ENCODE measurements at regions not wholly inside any gene's neighbourhood (a gene's known extent, or its start where the extent isn't known, plus 50 kb on each side); places are given as distances from the start of the nearest gene placed in this dataset.

- Mint-ChIP-seq H3K4me1 (ENCODE audit: low read depth, unreplicated experiment) (peaks cover 50% of the 10 kb centered on the region), H3K27me3 (ENCODE audit: low read depth, unreplicated experiment) (no peaks in the 10 kb centered on the region), H3K4me3 (ENCODE audit: unreplicated experiment) (no peak overlapping the region), H3K27ac (ENCODE audit: unreplicated experiment) (no peak overlapping the region), H3K9me3 (ENCODE audit: unreplicated experiment) (peaks cover 4% of the 10 kb centered on the region), H3K36me3 (ENCODE audit: low read depth, unreplicated experiment) (no peaks in the 10 kb centered on the region)
- Histone ChIP-seq H2AFZ (ENCODE audit: low read depth, low read length) (no peak overlapping the region), H3K27ac (ENCODE audit: low read depth, low read length) (no peak overlapping the region), H3K27me3 (ENCODE audit: insufficient read depth, low read length) (no peaks in the 10 kb centered on the region), H3K4me2 (ENCODE audit: low read length) (no peak overlapping the region), H3K36me3 (ENCODE audit: insufficient read depth, low read length) (no peaks in the 10 kb centered on the region), H3K9me3 (ENCODE audit: insufficient read depth, low read depth, low read length) (no peaks in the 10 kb centered on the region), H3K79me2 (ENCODE audit: insufficient read depth, low read length) (no peaks in the 10 kb centered on the region), H3K4me1 (ENCODE audit: insufficient read depth, low read length) (peaks cover 32% of the 10 kb centered on the region), H3K9ac (ENCODE audit: low read length) (no peak overlapping the region), H3K4me3 (ENCODE audit: insufficient read depth, low read depth, low read length) (no peak overlapping the region), H4K20me1 (ENCODE audit: insufficient read depth, low read length) (no peaks in the 10 kb centered on the region)
- TF ChIP-seq EZH2 (IDR thresholded peaks at IDR 0.05; ENCODE audit: insufficient read depth, low read length), result no peak
- TF ChIP-seq CTCF (IDR thresholded peaks at IDR 0.05; ENCODE audit: insufficient read depth, low read depth, low read length), result no peak
- DNase-seq (ENCODE audit: low read depth) (peak; percentile 61), FAIRE-seq (no peak)
Observed at GRCh38 chr15:62883938-62884479, 158.5 kb upstream of the TPM1 start.

- TF ChIP-seq EZH2 (IDR thresholded peaks at IDR 0.05; ENCODE audit: insufficient read depth, low read length), result no peak
- no peak for TF ChIP-seq CTCF (IDR thresholded peaks at IDR 0.05; ENCODE audit: insufficient read depth, low read depth, low read length)
- H3K27me3 ChIP-seq (ENCODE audit: insufficient read depth, low read length), result no peaks in the 10 kb centered on the region
- Mint-ChIP-seq H3K4me1 (ENCODE audit: low read depth, unreplicated experiment) (peaks cover 53% of the 10 kb centered on the region), H3K27me3 (ENCODE audit: low read depth, unreplicated experiment) (no peaks in the 10 kb centered on the region), H3K4me3 (ENCODE audit: unreplicated experiment) (peak overlapping the region; percentile 70), H3K36me3 (ENCODE audit: low read depth, unreplicated experiment) (no peaks in the 10 kb centered on the region), H3K9me3 (ENCODE audit: unreplicated experiment) (no peaks in the 10 kb centered on the region), H3K27ac (ENCODE audit: unreplicated experiment) (peak overlapping the region; percentile 92)
- peak; percentile 70 for DNase-seq (ENCODE audit: low read depth)
- peak overlapping the region; percentile 73 for H3K27ac ChIP-seq (ENCODE audit: low read depth, low read length)
- H3K9ac ChIP-seq (ENCODE audit: low read length), result peak overlapping the region; percentile 66
- no peaks in the 10 kb centered on the region for H4K20me1 ChIP-seq (ENCODE audit: insufficient read depth, low read length)
- H2AFZ ChIP-seq (ENCODE audit: low read depth, low read length), result peak overlapping the region; percentile 71
- no peaks in the 10 kb centered on the region for H3K36me3 ChIP-seq (ENCODE audit: insufficient read depth, low read length)
- H3K4me2 ChIP-seq (ENCODE audit: low read length), result peak overlapping the region; percentile 83
- H3K4me3 ChIP-seq (ENCODE audit: insufficient read depth, low read depth, low read length), result peak overlapping the region; percentile 39
- H3K79me2 ChIP-seq (ENCODE audit: insufficient read depth, low read length), result no peaks in the 10 kb centered on the region
- FAIRE-seq, result peak; percentile 9
- peaks cover 45% of the 10 kb centered on the region for H3K4me1 ChIP-seq (ENCODE audit: insufficient read depth, low read length)
- no peaks in the 10 kb centered on the region for H3K9me3 ChIP-seq (ENCODE audit: insufficient read depth, low read depth, low read length)
Observed at GRCh38 chr15:62886431-62887071, 156.0 kb upstream of the TPM1 start.

- FAIRE-seq, result no peak
Observed at GRCh38 chr15:62887113-62887570, 155.4 kb upstream of the TPM1 start.

More at GRCh38 chr15:62887113-62887570, 155.4 kb upstream of the TPM1 start:
- TF ChIP-seq EZH2 (IDR thresholded peaks at IDR 0.05; ENCODE audit: insufficient read depth, low read length) (no peak), CTCF (IDR thresholded peaks at IDR 0.05; ENCODE audit: insufficient read depth, low read depth, low read length) (no peak)
- H3K9me3 ChIP-seq (ENCODE audit: insufficient read depth, low read depth, low read length), result no peaks in the 10 kb centered on the region
- peak; percentile 51 for DNase-seq (ENCODE audit: low read depth)
- H3K27me3 ChIP-seq (ENCODE audit: insufficient read depth, low read length), result no peaks in the 10 kb centered on the region
- H3K27ac ChIP-seq (ENCODE audit: low read depth, low read length), result peak overlapping the region; percentile 73
- no peaks in the 10 kb centered on the region for H3K79me2 ChIP-seq (ENCODE audit: insufficient read depth, low read length)
- no peaks in the 10 kb centered on the region for H4K20me1 ChIP-seq (ENCODE audit: insufficient read depth, low read length)
- peak overlapping the region; percentile 71 for H2AFZ ChIP-seq (ENCODE audit: low read depth, low read length)
- H3K4me2 ChIP-seq (ENCODE audit: low read length), result peak overlapping the region; percentile 83
- no peaks in the 10 kb centered on the region for H3K36me3 ChIP-seq (ENCODE audit: insufficient read depth, low read length)
- Mint-ChIP-seq H3K4me3 (ENCODE audit: unreplicated experiment) (peak overlapping the region; percentile 70), H3K27ac (ENCODE audit: unreplicated experiment) (peak overlapping the region; percentile 92), H3K4me1 (ENCODE audit: low read depth, unreplicated experiment) (peaks cover 53% of the 10 kb centered on the region), H3K9me3 (ENCODE audit: unreplicated experiment) (no peaks in the 10 kb centered on the region), H3K36me3 (ENCODE audit: low read depth, unreplicated experiment) (no peaks in the 10 kb centered on the region), H3K27me3 (ENCODE audit: low read depth, unreplicated experiment) (no peaks in the 10 kb centered on the region)
- H3K4me1 ChIP-seq (ENCODE audit: insufficient read depth, low read length), result peaks cover 45% of the 10 kb centered on the region
- H3K9ac ChIP-seq (ENCODE audit: low read length), result peak overlapping the region; percentile 66
- peak overlapping the region; percentile 39 for H3K4me3 ChIP-seq (ENCODE audit: insufficient read depth, low read depth, low read length)
